Hepatocyte (in vitro differentiated cells): ENCODE measurements at regions not wholly inside any gene's neighbourhood (a gene's known extent, or its start where the extent isn't known, plus 50 kb on each side); places are given as distances from the start of the nearest gene placed in this dataset.

Experiments
- CTCF ChIP-seq: fragments of 200-600 bp; sonication (generic); IDR thresholded peaks from 2 replicates; pipeline ENCODE4 v1.5.1; 2016; ENCODE audit warnings: antibody characterized with exemption, mild to moderate bottlenecking; ENCODE audit not compliant: poor library complexity
- EZH2 ChIP-seq: fragments of 200-600 bp; sonication (generic); IDR thresholded peaks from 2 replicates; pipeline ENCODE4 v1.6.1; 2016; ENCODE audit warnings: antibody characterized with exemption, mild to moderate bottlenecking, borderline replicate concordance
- EZH2phosphoT487 ChIP-seq: fragments of 200-600 bp; sonication (generic); IDR thresholded peaks from one replicate; pipeline ENCODE4 v1.6.1; 2018; ENCODE audit warnings: antibody characterized with exemption, mild to moderate bottlenecking, low read depth, moderate library complexity; ENCODE audit not compliant: unreplicated experiment, severe bottlenecking

- TF ChIP-seq CTCF (no peak), EZH2 (no peak), EZH2phosphoT487 (no peak)
These were observed 161.8 kb downstream of the CASP12 start for GRCh38 chr11:104736502-104736901.
